ENCODE measurements at regions not wholly inside any gene's neighbourhood (a gene's known extent, or its start where the extent isn't known, plus 50 kb on each side); places are given as distances from the start of the nearest gene placed in this dataset.

DNA sequence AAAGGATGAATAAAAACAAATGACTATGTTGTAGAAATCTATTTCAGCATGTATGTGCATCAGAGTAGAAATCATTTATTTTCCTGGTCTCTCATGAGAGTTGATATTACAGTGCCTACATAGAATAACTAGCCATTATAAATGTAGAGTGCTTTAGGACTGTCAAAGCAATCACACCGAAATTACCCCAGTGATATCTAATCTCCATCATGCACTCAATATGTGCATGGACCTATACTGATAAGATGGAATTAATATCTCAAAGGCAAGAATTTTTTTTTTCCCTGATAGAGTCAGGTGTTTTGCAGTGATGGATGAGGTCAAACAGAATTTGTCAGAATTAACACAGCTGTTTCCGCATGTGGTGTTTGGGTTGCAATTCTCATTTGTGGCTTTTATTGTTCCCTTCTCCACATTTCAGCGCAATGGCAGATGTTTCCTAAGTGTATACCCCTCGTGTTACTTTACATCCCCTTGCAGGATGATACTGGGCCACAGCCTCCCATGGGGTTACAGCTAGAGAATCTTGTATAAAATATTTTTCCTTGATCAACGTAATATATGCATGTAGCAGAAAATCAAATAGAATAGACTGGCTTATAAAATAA lies 298.8 kb downstream of the RASEF start:
- TF ChIP-seq, protein P1, sequence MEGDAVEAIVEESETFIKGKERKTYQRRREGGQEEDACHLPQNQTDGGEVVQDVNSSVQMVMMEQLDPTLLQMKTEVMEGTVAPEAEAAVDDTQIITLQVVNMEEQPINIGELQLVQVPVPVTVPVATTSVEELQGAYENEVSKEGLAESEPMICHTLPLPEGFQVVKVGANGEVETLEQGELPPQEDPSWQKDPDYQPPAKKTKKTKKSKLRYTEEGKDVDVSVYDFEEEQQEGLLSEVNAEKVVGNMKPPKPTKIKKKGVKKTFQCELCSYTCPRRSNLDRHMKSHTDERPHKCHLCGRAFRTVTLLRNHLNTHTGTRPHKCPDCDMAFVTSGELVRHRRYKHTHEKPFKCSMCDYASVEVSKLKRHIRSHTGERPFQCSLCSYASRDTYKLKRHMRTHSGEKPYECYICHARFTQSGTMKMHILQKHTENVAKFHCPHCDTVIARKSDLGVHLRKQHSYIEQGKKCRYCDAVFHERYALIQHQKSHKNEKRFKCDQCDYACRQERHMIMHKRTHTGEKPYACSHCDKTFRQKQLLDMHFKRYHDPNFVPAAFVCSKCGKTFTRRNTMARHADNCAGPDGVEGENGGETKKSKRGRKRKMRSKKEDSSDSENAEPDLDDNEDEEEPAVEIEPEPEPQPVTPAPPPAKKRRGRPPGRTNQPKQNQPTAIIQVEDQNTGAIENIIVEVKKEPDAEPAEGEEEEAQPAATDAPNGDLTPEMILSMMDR (IDR thresholded peaks at IDR 0.05), result no peak
- TF ChIP-seq EZH2 (IDR thresholded peaks at IDR 0.05) (no peak), EZH2phosphoT487 (IDR thresholded peaks at IDR 0.05) (no peak)
